22Rv1 (cell line): ENCODE measurements at regions not wholly inside any gene's neighbourhood (a gene's known extent, or its start where the extent isn't known, plus 50 kb on each side); places are given as distances from the start of the nearest gene placed in this dataset.

Experiments used
- ZFX ChIP-seq: fragments of 450-650 bp; IDR thresholded peaks from 2 replicates; pipeline ENCODE4 v1.6.1; 2017; ENCODE audit warnings: antibody characterized with exemption, borderline replicate concordance
- TF ChIP-seq, protein P1 (sequence below): fragments of 450-650 bp; IDR thresholded peaks from 2 replicates; pipeline ENCODE4 v1.5.1; 2017; ENCODE audit warnings: mild to moderate bottlenecking

DNA sequence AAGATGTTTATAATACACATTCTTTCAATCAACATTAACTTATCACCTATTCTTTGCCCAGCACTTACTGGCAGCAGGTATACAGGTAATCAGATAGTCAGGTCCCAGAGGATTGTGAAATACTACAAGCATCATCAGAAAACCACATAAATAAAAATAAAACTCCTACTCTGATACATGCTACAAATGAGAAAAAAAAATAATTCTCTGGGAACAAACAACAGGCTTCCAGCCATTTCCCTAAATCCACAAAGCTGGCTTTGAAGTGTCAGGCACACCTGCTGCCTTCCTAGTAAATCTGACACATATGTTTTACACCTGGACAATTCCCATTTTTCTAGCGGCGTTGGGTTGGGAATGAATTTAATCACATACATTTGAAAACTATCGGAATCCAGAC lies 384.5 kb upstream of the CDH4 start:
- TF ChIP-seq, protein P1, sequence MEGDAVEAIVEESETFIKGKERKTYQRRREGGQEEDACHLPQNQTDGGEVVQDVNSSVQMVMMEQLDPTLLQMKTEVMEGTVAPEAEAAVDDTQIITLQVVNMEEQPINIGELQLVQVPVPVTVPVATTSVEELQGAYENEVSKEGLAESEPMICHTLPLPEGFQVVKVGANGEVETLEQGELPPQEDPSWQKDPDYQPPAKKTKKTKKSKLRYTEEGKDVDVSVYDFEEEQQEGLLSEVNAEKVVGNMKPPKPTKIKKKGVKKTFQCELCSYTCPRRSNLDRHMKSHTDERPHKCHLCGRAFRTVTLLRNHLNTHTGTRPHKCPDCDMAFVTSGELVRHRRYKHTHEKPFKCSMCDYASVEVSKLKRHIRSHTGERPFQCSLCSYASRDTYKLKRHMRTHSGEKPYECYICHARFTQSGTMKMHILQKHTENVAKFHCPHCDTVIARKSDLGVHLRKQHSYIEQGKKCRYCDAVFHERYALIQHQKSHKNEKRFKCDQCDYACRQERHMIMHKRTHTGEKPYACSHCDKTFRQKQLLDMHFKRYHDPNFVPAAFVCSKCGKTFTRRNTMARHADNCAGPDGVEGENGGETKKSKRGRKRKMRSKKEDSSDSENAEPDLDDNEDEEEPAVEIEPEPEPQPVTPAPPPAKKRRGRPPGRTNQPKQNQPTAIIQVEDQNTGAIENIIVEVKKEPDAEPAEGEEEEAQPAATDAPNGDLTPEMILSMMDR, result no peak
- no peak for TF ChIP-seq ZFX
